ENCODE measurements at regions not wholly inside any gene's neighbourhood (a gene's known extent, or its start where the extent isn't known, plus 50 kb on each side); places are given as distances from the start of the nearest gene placed in this dataset.

GRCh38 chr13:34290661-34291060, 472.7 kb downstream of the RFC3 start:
- dilution Hi-C loops (cut with MboI; ENCODE audit: extremely low pct_ligation_motif_present, low sequenced_read_pairs): no loop called here
- CTCF ChIA-PET: no interaction called here
- POLR2A ChIA-PET: no interaction called here
- intact Hi-C loops (cut with micrococcal nuclease): no loop called here
- Histone ChIP-seq H3K9me1 (replicated peaks; ENCODE audit: control insufficient read depth, extremely low read depth, insufficient read depth, low read length) (no peaks in the 10 kb centered on the region), H3K36me3 (ENCODE audit: control insufficient read depth in 2 of 2, extremely low read depth in 1 of 2, insufficient read depth in 2 of 2, low read length in 2 of 2) (no peaks in the 10 kb centered on the region), H3K79me2 (ENCODE audit: control insufficient read depth, insufficient read depth, low read length) (no peaks in the 10 kb centered on the region), H3K4me1 (ENCODE audit: control insufficient read depth, extremely low read depth, insufficient read depth, low read length) (no peaks in the 10 kb centered on the region), H2AFZ (ENCODE audit: low read depth, low read length) (no peak overlapping the region), H4K20me1 (replicated peaks; ENCODE audit: control insufficient read depth, extremely low read depth, insufficient read depth, low read length) (no peaks in the 10 kb centered on the region), H3K27ac (ENCODE audit: insufficient read depth, low read depth, low read length) (no peak overlapping the region), H3K4me2 (ENCODE audit: insufficient read depth, low read length) (no peak overlapping the region), H3K27me3 (ENCODE audit: control insufficient read depth in 2 of 2, insufficient read depth in 2 of 2, low read length in 2 of 2) (no peaks in the 10 kb centered on the region), H3K9me3 (replicated peaks; ENCODE audit: control insufficient read depth, insufficient read depth, low read length) (no peaks in the 10 kb centered on the region), H3K4me3 (replicated peaks in 1 of 3; ENCODE audit: insufficient read depth in 1 of 3, low read depth in 1 of 3, low read length in 3 of 3) (no peak overlapping the region), H3K9ac (replicated peaks; ENCODE audit: extremely low read depth, insufficient read depth, low read length) (no peak overlapping the region)
- FAIRE-seq: no peak
- no peak for DNase-seq (ENCODE audit: low read depth, low spot score)
- no TSS peak for BruUV-seq (replicated peaks)
- no peak for TF ChIP-seq GATA2 (IDR thresholded peaks at IDR 0.05; ENCODE audit: insufficient read depth, insufficient read length, low read depth, low read length)
- TF ChIP-seq CTCF (IDR thresholded peaks at IDR 0.05; ENCODE audit: extremely low read depth in 1 of 2, insufficient read depth in 1 of 2, low read depth in 1 of 2, low read length in 2 of 2): no peak
- TF ChIP-seq JUN (IDR thresholded peaks at IDR 0.05; ENCODE audit: borderline replicate concordance, insufficient read depth, insufficient read length, low read depth): no peak
- no peak for TF ChIP-seq FOS (IDR thresholded peaks at IDR 0.05; ENCODE audit: borderline replicate concordance, insufficient read depth, low read length)
- no peak for TF ChIP-seq POLR2A (IDR thresholded peaks at IDR 0.05; ENCODE audit: low read depth, low read length)
- TF ChIP-seq POLR2AphosphoS5 (IDR thresholded peaks at IDR 0.05; ENCODE audit: insufficient read depth, low read depth, low read length): no peak
- TF ChIP-seq EZH2 (IDR thresholded peaks at IDR 0.05; ENCODE audit: borderline replicate concordance, low read depth, low read length, severe bottlenecking): no peak
- TF ChIP-seq MAX (IDR thresholded peaks at IDR 0.05; ENCODE audit: insufficient read depth, insufficient read length): no peak
- TF ChIP-seq MYC (IDR thresholded peaks at IDR 0.05; ENCODE audit: low read depth, low read length): no peak
